ENCODE measurements at regions not wholly inside any gene's neighbourhood (a gene's known extent, or its start where the extent isn't known, plus 50 kb on each side); places are given as distances from the start of the nearest gene placed in this dataset.

- no peak for TF ChIP-seq POLR2A (IDR thresholded peaks at IDR 0.05)
- TF ChIP-seq POLR2AphosphoS5 (IDR thresholded peaks at IDR 0.05; ENCODE audit: insufficient read depth in 1 of 2, low read depth in 1 of 2): no peak
These were observed 352.6 kb upstream of the NWD2 start for GRCh38 chr4:36891971-36892370.
